ENCODE measurements at regions not wholly inside any gene's neighbourhood (a gene's known extent, or its start where the extent isn't known, plus 50 kb on each side); places are given as distances from the start of the nearest gene placed in this dataset.

DNA sequence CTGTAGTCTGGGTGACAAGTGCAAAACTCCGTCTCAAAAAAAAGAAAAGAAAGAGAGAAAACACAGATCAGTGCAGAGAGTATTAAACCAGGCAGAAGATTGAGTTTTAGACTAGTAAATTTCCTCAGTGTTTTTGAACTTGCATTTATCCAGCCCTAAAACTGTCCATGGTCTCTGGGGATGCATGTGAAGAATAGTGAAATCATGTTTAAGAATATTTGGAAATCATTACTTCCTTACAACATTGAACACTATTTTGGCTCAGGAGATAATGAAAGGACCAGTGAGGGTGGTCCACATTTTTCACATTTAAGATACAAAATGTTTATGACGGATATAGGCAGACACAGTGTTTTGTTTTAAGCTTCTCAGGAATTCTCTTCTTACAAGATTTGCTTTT, 195.8 kb upstream of the RASGEF1B start:
- DNase-seq (ENCODE audit: low read depth) = no peak

DNA sequence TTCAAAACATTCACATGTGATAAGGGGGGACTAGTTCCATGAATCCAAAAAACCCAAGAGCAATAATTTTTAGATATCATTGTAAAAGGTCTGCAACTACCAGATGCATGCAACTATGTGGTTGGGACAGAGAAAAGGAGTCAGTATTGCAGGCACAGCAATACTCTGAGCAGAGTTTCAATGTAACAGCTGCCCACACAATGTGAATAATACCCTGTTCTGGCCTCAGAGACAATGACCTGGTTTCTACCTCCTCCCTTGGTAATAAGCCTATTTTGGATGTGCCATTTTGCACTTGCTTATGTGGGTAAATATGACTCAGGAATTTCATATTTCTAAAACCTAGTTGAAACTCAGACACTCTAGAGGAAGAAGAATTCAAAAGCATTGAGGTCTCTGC, 194.8 kb upstream of the RASGEF1B start:
- no peak for DNase-seq (ENCODE audit: low read depth)

DNA sequence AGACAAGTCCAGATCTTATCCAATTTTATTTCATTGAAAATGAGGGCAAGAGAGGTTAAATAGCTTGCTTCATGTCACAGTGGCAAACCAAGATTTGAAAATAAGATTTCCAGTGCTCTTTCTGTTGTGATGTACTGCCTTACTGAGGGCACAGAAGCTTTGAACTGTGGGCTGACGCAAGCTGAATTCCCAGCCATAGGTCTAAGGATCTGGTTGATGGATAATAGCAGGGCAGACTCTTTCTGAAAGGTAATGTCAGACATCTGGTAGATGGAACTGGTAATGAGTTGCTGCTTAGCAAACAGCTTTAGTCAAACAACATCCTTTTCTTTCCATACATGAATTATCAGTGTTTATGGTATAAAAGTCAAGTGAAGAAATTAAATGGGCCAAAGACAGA, 193.9 kb upstream of the RASGEF1B start:
- DNase-seq (ENCODE audit: low read depth) = no peak

DNA sequence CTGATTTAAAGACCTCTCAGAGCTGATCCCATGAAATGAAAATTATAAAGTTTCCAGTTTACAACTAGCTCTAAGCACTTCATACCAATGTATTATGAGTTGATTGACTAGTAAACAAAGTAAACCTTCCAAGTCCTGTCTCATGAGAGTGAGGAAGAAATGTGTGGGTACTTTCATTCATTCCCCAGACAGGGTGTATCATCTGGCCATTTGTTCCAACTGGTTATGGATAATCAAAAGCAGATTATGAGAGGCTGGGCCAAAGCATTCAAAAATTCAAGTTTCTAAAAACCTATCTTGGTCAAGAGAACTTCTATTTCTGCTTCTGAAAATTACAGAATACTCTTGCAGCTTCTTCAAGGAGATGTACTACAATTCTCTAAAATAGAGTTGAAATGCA, 193.3 kb upstream of the RASGEF1B start:
- DNase-seq (ENCODE audit: low read depth) = no peak

DNA sequence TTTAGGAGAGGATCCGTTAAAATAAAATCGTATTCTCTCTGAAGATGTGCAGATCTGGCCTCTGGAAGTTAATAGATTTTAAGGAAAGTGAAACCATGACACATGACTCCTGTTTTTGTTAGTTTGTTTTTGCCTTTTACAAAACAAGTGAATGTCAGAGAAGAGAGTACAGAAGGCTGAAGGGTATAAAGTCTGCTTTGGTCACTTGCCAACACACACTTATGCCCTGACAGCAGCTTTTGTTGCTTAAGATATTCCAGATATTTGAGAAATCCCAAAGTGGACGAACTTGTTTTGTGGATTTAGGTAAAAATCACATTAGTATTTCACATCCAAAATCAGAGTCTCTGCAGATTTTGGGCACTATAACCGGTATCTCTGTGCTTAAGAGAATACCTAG, 192.4 kb upstream of the RASGEF1B start:
- DNase-seq (ENCODE audit: low read depth) = no peak

DNA sequence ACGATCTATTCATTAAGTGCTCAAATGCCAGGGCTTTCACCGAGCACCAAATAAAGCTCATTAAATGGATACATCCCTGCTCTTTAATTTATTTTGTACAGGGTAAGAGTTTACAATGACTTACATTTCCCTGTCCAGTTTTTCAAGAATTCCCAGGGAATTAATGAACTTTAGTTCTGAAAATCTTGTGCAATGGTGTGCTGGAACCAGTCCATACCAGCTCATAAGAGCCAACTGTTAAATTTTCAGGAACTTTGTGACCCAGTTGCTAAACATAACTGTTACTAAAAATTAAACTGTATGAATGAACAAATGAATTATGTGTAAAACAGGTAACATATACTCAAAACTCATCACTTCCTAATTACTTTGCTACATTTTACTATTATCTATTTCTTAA, 191.7 kb upstream of the RASGEF1B start:
- no peak for DNase-seq (ENCODE audit: low read depth)

DNA sequence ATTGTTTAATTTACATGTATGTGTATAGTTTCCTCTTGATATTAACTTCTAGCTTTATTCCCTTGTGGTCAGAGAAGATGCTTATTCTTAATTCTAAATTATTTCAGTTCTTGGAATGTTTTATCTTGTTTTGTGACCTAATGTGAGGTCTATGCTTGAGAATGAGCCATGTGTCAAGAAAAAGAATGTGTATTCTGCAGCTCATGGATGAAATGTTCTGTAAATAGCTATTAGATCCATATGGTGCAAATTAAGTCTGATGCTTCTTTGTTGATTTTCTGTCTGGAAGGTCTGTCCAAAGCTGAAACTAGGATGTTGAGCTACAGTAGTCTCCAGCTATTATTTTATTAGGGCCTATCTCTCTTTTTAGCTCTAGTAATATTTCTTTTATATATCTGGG, 187.3 kb upstream of the RASGEF1B start:
- no peak for DNase-seq (ENCODE audit: low read depth)

DNA sequence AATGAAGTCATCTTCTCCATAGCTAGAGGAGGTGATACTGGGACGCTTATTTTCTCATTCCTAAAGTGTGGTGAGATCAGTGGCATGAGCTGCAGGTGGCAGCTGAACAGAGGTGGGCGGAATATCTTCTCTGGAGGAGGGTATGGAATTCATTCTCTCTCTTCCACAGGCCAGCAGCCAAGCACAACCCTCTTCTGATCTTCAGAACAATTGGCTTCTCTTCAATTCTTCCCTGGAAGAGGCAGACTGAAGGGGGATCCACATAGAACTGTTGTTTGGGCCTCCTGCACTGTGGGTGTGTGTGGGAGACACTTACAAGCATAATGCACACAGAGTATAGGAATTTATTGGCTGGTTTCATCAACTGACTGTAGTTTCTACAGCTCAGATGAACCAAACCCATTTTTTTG, 180.4 kb upstream of the RASGEF1B start:
- no peak for DNase-seq (ENCODE audit: low read depth)

DNA sequence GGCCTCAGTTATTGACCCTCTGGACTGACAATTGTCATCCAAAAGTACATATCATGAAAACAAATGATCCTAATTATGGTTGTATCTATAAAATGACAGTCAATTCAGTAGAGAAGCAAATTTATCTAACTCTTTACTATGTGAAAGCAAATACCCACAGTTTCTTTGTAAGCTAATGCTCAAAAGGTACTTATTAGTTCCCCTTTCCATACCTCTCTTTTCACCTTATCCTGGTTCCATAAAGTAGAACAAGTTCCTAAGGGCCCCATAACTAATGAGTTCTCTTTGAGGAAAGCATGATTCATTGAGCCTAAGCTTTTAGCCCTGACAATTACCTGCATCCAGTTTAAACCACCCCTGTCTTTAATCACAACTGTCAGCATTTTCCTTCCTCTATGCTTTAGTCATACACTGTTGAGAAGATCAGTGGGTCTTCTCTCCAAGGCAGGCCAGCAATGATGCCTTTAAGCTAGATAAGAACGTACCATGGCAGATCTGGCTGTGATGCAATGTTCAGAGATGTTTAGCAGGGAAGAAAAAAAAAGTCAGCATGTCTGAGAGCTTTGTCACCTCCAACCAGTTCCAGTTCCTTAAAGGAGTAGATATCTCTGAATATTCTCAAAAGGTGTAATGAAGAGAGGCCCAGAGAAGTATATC, 179.7 kb upstream of the RASGEF1B start:
- peak; percentile 7 for DNase-seq (ENCODE audit: low read depth)

DNA sequence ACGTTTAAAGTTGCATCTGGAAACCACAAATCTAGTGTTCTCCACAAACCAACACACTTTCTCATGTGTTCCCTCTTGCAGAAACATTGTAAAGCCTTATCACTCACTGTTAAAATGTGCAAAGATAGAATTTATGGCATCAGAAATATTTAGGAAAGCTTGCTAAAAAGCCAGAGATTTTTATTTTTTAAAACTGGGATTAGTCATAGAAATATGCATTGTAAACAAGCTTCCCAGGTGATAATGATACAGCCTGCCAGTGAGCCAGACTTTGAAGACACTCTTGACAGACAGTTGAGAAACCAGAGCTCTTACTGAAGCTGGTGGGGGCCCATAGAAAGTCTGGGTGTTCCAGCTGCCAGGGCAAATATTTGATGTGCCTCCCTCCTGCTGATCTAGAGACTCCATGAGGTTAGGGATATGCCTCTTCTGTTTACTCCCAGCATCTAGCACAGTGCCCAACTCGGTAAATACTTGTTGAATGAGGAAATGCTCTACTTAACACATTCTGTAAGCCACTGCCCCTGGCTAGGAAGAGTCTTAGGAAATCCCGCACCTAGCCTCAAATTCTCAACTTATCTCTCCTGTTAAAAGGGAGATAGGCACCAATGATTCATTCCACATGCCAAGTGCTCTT, 179.0 kb upstream of the RASGEF1B start:
- no peak for DNase-seq (ENCODE audit: low read depth)

DNA sequence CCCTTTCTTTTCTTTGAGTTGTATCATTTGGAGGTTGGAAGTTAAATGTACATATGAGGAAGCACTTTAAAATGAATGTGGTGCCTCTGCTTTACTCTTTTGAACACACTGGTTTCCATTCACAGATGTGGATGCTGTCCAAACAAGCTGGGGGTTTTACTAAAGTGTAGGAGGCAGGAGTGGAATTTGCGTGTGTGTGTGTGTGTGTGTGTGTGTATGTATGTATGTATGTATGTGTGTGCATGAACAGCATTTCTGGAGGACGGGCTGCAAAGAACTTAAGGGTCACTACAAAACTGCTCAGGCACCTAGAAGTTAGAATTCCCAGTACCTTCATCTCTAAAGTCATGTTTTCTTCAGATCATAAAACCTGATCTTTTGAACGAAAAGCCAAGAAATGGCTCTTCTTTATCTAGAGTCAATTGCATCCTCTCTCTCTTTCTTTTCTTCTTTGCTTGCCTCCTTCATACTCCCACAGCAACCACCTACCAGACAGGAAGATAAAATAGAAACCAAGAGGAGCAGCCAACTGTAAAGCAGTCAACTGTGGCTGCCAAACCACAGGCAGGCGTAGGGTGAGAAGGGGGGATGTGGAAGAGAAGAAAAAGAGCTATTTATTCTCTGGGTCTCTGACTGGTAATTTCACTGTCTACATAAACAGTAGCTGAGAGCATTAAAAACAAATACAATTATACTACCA, 177.0 kb upstream of the RASGEF1B start:
- DNase-seq (ENCODE audit: low read depth) = no peak

DNA sequence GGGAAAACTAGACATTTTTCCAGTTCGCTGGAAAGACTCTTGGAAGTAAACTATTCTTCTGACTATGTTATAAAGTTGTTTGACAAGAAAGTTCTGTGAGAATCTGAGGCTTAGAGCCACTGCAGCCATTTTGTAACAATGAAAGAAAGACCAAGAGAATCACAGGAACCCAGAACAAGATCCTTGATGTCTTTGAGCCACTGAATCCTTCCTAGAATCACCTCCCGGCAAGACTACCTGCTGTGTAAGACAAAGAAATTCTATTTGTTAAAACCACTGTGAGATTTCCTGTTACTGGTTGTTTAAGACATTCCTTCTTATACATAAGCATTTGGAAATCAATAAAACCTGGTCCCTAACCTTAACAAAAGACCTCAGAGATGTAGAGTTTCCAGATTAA, 175.7 kb upstream of the RASGEF1B start:
- no peak for DNase-seq (ENCODE audit: low read depth)

DNA sequence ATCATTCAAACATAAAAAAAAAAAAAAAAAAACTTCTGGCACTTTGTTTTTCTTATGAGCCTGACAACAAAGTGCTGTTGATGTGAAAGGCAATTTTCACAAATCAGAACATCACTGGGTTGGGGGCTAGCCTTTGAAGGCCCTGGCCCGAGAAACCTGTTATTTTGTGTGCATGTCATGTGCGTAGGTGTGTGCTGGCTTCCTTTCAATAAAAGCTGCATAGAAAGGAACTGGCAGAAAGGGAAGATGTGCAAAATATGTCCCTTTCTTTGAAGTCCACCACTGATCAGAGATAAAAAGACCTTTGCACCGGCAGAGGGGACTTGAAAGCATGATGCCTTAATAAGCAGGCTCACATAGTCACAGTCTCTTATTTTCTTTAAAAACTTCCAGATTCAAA, 170.8 kb upstream of the RASGEF1B start:
- DNase-seq (ENCODE audit: low read depth) = no peak

DNA sequence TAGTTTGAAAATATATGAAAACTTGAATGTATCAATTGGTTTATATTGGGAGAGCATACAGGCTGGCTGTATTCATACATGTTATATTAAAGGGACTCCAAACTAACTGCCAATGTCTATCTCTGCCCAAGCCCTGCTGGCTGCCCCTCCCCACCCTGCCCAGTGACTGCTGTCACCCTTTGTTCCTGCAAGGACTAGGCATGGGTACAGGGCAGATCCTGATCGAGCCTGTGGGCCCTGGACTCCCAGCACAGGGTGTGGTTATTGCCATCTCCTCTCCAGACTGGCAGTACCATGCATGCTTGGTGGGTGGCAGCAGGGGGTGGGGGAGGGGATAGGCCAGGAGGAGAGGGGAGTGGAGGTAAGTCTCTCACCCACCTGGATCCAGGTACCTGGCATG, 167.5 kb upstream of the RASGEF1B start:
- DNase-seq (ENCODE audit: low read depth) = no peak

DNA sequence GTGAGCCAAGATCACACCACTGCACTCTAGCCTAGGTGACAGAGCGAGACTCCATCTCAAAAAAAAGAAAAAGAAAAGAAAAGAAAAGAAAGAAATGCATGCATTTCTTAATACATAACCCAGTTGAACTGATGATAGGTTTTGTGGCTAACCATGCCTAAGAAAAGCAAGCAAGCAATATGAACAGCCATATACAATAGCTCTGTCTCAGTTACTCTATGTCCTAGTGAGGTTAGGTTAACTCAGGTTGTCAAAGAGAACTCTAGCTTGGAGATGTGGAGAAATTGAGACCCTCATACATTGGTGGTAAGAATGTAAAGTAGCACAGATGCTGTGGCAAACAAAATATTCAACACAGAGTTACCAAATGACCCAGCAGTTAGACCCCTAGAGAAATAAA, 167.0 kb upstream of the RASGEF1B start:
- DNase-seq (ENCODE audit: low read depth) = no peak

DNA sequence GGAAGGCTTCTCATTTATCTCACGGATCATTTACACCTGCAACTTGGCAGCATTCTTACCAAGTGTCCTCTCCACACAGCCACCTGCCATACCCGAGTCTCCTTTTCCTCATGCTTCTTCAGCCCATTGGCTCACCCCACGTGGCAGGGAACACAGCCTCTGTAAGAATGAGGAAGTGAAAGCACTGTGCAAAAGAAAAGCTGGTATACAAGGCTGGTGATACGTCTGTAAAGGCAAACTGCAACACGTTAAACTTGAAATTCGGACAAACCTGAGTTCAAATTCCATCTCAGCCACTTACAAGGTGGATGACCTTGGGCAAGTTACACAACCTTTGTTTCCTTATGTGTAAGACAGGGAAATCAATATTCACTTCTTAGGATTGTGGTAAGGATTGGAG, 164.0 kb upstream of the RASGEF1B start:
- DNase-seq (ENCODE audit: low read depth) = no peak

DNA sequence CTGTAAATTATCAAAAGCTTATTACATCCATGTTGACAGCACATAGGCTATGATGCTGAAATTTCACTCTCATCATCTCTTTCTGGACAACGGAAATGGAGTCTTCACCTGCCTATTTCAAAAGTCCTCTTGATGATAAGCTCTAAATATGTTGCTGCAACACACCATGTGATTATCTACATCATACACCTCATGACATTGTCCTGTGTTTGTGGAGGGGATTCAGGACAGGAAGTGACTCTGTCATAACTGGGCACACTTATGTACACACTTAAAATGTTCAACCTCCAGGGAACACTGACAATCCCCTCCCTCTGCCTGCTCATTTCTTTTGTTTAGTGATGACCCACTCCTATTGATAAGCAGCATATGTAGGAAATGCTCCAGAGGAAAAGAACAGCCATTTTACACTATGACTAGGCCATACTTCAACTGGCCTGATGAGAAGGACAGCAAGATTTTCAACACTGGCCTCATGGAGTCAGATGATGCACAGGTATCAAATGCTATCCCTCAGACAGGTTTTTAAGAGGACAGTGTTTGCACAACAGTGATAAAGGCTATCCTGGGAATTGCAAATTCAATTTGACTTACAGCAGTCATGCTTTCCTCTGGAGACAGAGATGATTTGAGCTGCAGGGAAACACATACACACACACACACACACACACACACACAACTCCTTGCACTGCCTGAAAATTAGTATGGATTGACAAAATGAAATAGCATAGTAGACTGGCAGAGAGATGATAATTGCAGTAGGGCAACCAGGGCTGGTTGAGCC, 163.3 kb upstream of the RASGEF1B start:
- DNase-seq (ENCODE audit: low read depth) = no peak

DNA sequence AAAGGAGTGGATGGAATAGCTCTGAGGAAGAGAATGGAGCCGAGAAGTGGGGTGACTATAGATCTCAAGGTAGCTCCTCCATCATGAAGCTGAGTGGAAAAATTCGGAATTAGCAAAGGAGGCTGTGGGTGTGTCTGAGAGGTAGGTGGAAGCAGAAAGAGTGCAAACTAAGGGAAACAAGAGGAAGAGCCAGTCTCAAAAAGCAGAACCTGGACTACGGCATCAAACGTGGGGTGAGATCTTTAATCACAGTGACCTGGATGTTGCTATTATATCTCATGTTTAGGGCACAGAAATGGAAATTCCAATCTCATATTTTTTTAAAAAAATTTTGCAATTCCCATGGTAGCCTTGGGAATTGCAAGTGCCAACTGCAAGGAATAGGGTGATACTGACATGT, 162.5 kb upstream of the RASGEF1B start:
- no peak for DNase-seq (ENCODE audit: low read depth)

DNA sequence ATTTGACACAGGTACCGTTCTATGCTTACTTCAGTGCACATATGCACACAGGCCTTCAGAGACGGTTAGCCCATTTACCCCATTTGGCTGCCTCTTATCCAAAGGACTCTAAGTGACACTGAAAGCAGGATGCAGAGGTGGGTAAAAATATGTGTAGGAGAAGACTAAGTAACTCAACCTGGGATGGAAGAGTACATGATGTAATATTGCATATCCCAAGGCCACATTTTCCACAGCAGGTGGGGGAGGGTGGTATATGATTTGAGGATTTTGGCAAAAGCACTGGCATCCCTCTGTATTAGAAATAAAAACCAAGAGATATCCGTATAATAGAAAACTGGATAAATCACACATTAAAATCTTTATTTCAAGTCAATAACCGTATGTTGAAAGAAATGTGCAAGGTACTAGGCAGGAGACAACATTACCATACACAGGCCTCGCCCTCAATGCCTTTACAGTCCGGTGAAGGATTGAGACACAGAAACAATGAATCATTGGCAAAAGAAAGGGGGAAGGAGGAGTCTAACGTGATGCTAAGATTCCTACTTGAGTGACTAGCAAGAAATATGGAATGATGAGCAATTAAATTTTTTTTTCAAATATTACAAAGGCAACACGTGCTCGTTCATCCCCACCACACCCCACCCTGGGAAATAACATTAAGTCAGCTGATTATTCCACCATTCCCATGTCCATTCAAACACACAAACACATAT, 161.0 kb upstream of the RASGEF1B start:
- peak; percentile 22 for DNase-seq (ENCODE audit: low read depth)

DNA sequence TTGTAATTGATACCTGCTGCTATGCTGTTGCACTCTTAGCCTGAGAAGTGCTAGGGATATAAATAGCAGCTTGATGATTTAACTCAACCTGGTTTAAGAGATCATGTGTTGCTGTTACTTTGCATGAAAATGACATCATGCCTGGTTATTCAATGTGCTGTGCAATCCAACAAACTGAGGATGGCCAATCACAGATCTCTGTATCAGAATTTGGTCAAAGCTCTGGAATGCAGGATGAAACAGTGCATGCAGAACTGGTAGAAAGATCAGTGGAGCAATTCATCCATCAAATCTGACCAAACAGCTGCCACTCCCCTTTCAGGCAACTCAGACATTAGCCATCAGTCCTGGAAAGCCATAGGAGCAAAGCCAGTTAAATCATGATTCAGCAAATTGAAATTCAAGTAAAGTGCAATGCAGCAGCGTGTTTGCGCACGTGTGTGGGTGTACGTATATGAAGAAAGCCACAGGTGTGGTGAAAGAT, 160.3 kb upstream of the RASGEF1B start:
- peak; percentile 60 for DNase-seq (ENCODE audit: low read depth)

DNA sequence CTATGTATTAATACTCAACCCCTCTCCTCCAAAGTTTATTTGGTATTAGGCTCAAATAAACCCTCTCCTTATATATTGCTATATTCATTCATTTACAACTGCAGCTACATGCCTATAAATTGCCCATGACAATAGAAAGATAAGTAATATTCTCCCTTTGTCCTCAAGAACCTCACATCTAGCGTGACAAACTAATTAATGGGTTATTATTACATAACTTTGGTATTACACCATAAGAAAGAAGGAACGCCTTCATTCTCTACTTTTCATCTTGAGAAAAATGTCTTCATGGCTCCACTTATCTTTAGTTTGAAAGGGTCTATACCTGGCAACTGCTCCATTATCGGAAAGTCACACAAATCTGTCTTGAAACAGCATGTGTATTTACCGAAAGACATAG, 157.7 kb upstream of the RASGEF1B start:
- no peak for DNase-seq (ENCODE audit: low read depth)

DNA sequence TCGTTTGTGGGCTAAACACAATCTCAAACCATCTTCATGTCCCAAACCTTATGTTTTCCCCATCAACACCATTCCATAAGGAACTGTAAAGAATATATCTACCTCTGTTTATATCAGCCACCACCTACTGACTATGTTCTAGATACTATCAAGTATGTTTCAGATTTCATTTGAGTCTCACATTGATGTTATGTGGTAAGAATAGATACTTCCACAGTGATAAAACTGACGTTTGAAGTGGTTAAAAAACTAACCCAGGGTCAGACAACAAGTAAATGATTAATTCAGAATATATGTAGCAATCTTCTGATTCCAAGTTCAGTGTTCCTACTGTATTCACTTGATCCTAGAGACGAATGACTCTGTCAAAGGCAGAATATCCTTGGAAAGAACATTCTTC, 156.8 kb upstream of the RASGEF1B start:
- DNase-seq (ENCODE audit: low read depth) = no peak
